PC-9 (cell line): ENCODE measurements at regions not wholly inside any gene's neighbourhood (a gene's known extent, or its start where the extent isn't known, plus 50 kb on each side); places are given as distances from the start of the nearest gene placed in this dataset.

Source experiments
- BruUV-seq: library from RNA; stranded (reverse); fragments of 400-500 nt; replicated peaks from 2 replicates; lab custom pipeline; 2021; lab: Mats Ljungman, UMichigan
- CTCF ChIA-PET: fragments of 300-600 bp; sonication (Branson Sonifier 250); formaldehyde crosslinking; loops from one replicate; lab custom pipeline; 2022; ENCODE audit warnings: antibody characterized with exemption; lab: Charles Lee
- POLR2A ChIA-PET: fragments of 300-600 bp; sonication (Branson Sonifier 250); formaldehyde crosslinking; loops from one replicate; lab custom pipeline; 2022; ENCODE audit warnings: antibody characterized with exemption; ENCODE audit not compliant: unreplicated experiment; lab: Charles Lee
- DNase-seq, 2 experiments: peaks; one replicate each; pipeline versions ENCODE4 v3.0.0 to v3.0.0-alpha.2; 2015 to 2022; ENCODE audit warnings: mixed read lengths in 1 of 2
- H2AFZ ChIP-seq: fragments of 200-600 bp; sonication (generic); 2 replicates; pipeline ENCODE4 v1.8.1; 2017; ENCODE audit warnings: antibody characterized with exemption
- H3F3A ChIP-seq: fragments of 200-600 bp; sonication (generic); 2 replicates; pipeline ENCODE4 v1.8.1; 2017; ENCODE audit warnings: antibody characterized with exemption, mild to moderate bottlenecking, low read depth; ENCODE audit not compliant: insufficient read depth
- H3K27ac ChIP-seq: fragments of 200-600 bp; sonication (generic); 2 replicates; pipeline ENCODE4 v1.6.1; 2016; ENCODE audit warnings: mixed run types
- H3K27me3 ChIP-seq: fragments of 200-600 bp; sonication (generic); 2 replicates; pipeline ENCODE4 v1.6.1; 2016; ENCODE audit warnings: low read depth, mixed run types; ENCODE audit not compliant: insufficient read depth
- H3K36me3 ChIP-seq: fragments of 200-600 bp; sonication (generic); 2 replicates; pipeline ENCODE4 v1.6.1; 2016; ENCODE audit warnings: low read depth, mixed run types
- H3K4me1 ChIP-seq: fragments of 200-600 bp; sonication (generic); replicated peaks from 2 replicates; pipeline ENCODE4 v1.6.1; 2016; ENCODE audit warnings: mixed run types; ENCODE audit not compliant: insufficient read depth
- H3K4me2 ChIP-seq: fragments of 200-600 bp; sonication (generic); 2 replicates; pipeline ENCODE4 v1.6.1; 2017; ENCODE audit warnings: mixed run types
- H3K4me3 ChIP-seq: fragments of 200-600 bp; sonication (generic); 2 replicates; pipeline ENCODE4 v1.6.1; 2016; ENCODE audit warnings: mixed run types
- H3K79me2 ChIP-seq: fragments of 200-600 bp; sonication (generic); 2 replicates; pipeline ENCODE4 v1.6.1; 2017; ENCODE audit warnings: low read depth, mixed run types
- H3K9me2 ChIP-seq: fragments of 200-600 bp; sonication (generic); 2 replicates; pipeline ENCODE4 v1.8.1; 2017; ENCODE audit warnings: mild to moderate bottlenecking; ENCODE audit not compliant: insufficient read depth
- H3K9me3 ChIP-seq: fragments of 200-600 bp; sonication (generic); 2 replicates; pipeline ENCODE4 v1.8.1; 2016; ENCODE audit warnings: low read depth; ENCODE audit not compliant: insufficient read depth
- H4K20me1 ChIP-seq: fragments of 200-600 bp; sonication (generic); 2 replicates; pipeline ENCODE4 v1.8.1; 2017; ENCODE audit not compliant: insufficient read depth
- EZH2 ChIP-seq: fragments of 200-600 bp; sonication (generic); IDR thresholded peaks from 2 replicates; pipeline ENCODE4 v1.8.0; 2017; ENCODE audit warnings: antibody characterized with exemption, low read depth
- intact Hi-C: fragments of 100-400 bp; cut with micrococcal nuclease; formaldehyde crosslinking; loops from one replicate; pipeline ENCODE4 v1.10.0; 2022; ENCODE audit not compliant: unreplicated experiment
- TF ChIP-seq, protein P1 (sequence below): fragments of 200-600 bp; sonication (generic); conservative IDR thresholded peaks from 2 replicates; pipeline ENCODE4 v1.6.1; 2017; ENCODE audit warnings: mixed run types, antibody characterized with exemption, mild to moderate bottlenecking, moderate library complexity

- ChIA-PET CTCF (no interaction called here), POLR2A (no interaction called here)
- H3F3A ChIP-seq = no peaks in the 10 kb centered on the region
- H3K4me2 ChIP-seq = no peak overlapping the region
- H3K79me2 ChIP-seq = no peaks in the 10 kb centered on the region
- no peaks in the 10 kb centered on the region for H3K4me1 ChIP-seq
- no peaks in the 10 kb centered on the region for H3K36me3 ChIP-seq
- H3K9me3 ChIP-seq = no peaks in the 10 kb centered on the region
- BruUV-seq = no TSS peak
- no peak overlapping the region for H3K4me3 ChIP-seq
- no peaks in the 10 kb centered on the region for H3K27me3 ChIP-seq
- H3K9me2 ChIP-seq = no peaks in the 10 kb centered on the region
- no peak for TF ChIP-seq EZH2
- TF ChIP-seq, protein P1, sequence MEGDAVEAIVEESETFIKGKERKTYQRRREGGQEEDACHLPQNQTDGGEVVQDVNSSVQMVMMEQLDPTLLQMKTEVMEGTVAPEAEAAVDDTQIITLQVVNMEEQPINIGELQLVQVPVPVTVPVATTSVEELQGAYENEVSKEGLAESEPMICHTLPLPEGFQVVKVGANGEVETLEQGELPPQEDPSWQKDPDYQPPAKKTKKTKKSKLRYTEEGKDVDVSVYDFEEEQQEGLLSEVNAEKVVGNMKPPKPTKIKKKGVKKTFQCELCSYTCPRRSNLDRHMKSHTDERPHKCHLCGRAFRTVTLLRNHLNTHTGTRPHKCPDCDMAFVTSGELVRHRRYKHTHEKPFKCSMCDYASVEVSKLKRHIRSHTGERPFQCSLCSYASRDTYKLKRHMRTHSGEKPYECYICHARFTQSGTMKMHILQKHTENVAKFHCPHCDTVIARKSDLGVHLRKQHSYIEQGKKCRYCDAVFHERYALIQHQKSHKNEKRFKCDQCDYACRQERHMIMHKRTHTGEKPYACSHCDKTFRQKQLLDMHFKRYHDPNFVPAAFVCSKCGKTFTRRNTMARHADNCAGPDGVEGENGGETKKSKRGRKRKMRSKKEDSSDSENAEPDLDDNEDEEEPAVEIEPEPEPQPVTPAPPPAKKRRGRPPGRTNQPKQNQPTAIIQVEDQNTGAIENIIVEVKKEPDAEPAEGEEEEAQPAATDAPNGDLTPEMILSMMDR = no peak
- H3K27ac ChIP-seq = no peak overlapping the region
- intact Hi-C loops = no loop called here
- DNase-seq = no peak
- H2AFZ ChIP-seq = no peak overlapping the region
- H4K20me1 ChIP-seq = no peaks in the 10 kb centered on the region
These were observed 181.8 kb downstream of the ATXN7L3B start for GRCh38 chr12:74719447-74719846.

DNA sequence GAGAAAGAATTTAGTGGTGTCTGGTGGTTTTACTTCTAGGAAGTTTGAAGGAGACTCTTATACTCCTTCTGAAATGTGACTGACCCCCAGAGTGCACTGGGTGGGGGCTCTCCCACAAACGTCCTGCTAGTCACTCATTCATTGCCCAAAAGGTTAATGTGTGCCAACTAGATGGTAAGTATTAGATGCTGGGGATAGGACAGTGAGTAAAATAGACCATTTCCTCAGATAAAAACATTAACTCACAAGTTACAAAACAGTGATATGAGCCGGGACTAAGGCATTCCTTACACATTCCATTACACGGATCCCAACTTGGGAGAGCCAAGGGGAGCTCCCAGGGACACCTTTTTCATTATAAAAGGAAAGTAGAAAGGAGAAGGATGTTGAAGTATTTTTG, 185.1 kb downstream of the ATXN7L3B start:
- no TSS peak for BruUV-seq
- POLR2A ChIA-PET = no interaction called here

DNA sequence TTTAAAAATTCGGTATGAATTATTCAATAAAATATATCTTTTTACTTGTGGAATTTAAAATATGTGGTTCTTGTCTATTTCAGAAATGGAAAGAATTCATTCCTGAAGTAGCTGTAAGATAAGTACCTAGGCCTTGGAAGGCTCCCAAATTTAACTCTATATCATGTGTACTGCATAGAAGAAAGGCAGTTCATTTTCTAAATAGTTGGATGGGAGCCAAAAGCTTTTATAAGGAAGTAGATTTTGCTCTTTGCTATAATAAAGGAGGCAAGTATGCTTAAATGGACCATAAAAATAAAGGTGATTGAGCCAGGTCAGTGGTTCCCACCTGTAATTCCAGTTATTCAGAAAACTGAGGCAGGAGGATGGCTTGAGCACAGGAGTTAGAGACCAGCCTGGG, 187.5 kb downstream of the ATXN7L3B start:
- Histone ChIP-seq H3K27ac (no peak overlapping the region), H3K4me1 (peaks cover 10% of the 10 kb centered on the region; the same call in 1 of the 2 replicates), H3K4me3 (no peak overlapping the region), H3K4me2 (no peak overlapping the region), H3K9me2 (no peaks in the 10 kb centered on the region), H4K20me1 (no peaks in the 10 kb centered on the region), H3K9me3 (no peaks in the 10 kb centered on the region), H3K79me2 (no peaks in the 10 kb centered on the region), H3F3A (no peaks in the 10 kb centered on the region), H2AFZ (no peak overlapping the region), H3K27me3 (no peaks in the 10 kb centered on the region), H3K36me3 (no peaks in the 10 kb centered on the region)
- intact Hi-C loops = no loop called here
- DNase-seq = peak; percentile 3 to 47
- BruUV-seq = no TSS peak
- TF ChIP-seq EZH2 = no peak
- TF ChIP-seq, protein P1 = no peak
- ChIA-PET CTCF (no interaction called here), POLR2A (no interaction called here)

More for the DNA sequence above, 185.1 kb downstream of the ATXN7L3B start:
- H2AFZ ChIP-seq = no peak overlapping the region
- no peak for TF ChIP-seq EZH2
- TF ChIP-seq, protein P1 = no peak
- H3K9me3 ChIP-seq = no peaks in the 10 kb centered on the region
- H3K79me2 ChIP-seq = no peaks in the 10 kb centered on the region
- no peak for DNase-seq
- H3K9me2 ChIP-seq = no peaks in the 10 kb centered on the region
- no peak overlapping the region for H3K4me2 ChIP-seq
- no peak overlapping the region for H3K27ac ChIP-seq
- no peaks in the 10 kb centered on the region for H3K36me3 ChIP-seq
- no peaks in the 10 kb centered on the region for H4K20me1 ChIP-seq
- peaks cover 10% of the 10 kb centered on the region; the same call in 1 of the 2 replicates for H3K4me1 ChIP-seq
- H3F3A ChIP-seq = no peaks in the 10 kb centered on the region
- no peak overlapping the region for H3K4me3 ChIP-seq
- intact Hi-C loops = no loop called here
- CTCF ChIA-PET = no interaction called here
- H3K27me3 ChIP-seq = no peaks in the 10 kb centered on the region
